ENCODE measurements at regions not wholly inside any gene's neighbourhood (a gene's known extent, or its start where the extent isn't known, plus 50 kb on each side); places are given as distances from the start of the nearest gene placed in this dataset.

DNA sequence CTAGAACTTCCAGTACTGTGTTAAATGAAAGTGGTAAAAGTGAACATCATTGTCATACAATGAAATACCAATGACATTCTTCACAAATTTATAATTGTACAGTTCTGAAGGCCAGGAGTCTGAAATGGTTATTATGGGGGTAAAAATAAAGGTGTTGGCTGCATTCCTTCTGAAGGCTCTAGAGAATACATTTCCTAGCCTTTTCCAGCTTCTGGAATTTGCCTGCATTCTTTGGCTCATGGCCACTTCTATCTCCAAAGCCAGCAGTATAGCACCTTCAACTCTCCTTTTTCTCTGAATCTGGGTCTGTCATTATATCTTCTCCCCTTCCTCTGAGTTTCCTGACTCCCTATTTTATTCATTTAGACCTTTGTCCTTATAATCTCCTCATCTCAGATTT lies 1232.7 kb upstream of the TENM4 start:
- no peak for DNase-seq (ENCODE audit: low spot score)

DNA sequence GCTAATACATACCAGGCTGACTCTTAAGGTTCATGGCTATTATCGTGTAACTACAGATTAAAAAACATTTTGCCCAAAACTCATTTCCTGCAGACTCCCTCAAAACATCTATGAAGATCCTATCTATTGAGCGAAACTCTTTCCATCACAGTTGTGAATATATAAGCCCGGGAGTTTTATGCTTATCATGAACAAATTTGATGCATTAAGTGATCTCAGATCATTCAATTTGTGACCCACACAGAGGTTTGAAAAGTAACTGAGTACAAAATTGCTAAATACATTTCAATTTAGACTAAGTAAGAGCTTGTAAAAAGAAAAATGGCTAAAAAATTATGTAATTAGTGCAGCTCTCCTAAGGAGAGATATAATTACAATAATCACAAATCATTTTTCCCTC lies 1228.8 kb upstream of the TENM4 start:
- DNase-seq (ENCODE audit: low spot score) = no peak

DNA sequence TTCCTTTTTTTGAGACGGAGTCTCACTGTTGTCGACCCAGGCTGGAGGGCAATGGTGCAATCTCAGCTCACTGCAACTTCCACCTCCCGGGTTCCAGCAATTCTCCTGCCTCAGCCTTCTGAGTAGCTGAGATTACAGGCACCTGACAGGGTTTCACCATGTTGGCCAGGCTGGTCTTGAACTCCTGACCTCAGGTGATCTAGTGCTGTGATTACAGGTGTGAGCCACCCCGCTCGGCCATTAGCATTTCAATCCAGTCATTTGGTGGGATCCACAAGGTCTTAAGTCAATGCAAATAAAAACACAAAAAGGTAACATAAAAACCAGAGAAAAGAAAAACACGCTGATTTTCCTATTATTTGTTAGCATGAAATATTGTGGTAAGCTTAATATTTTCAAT lies 1227.2 kb upstream of the TENM4 start:
- no peak for DNase-seq (ENCODE audit: low spot score)

DNA sequence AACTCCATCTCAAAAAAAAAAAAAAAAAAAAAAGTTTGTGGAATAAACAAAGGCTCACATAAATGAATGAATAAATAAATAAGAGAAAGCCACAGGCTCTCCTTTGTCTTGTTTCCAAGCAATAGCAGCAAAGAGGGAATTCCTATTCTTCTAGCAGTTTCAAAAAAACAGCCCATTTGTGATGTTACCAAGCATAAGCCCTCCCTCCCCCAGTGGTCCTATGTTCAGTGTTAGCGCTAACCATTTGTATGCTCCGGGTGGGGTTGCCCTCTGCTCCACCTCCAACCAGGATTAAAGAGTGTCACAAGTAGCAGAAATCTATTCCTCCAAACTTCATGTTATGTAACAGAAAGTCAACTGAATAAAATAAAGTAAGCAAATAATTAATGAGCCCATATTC lies 1215.0 kb upstream of the TENM4 start:
- no peak for DNase-seq (ENCODE audit: low spot score)

DNA sequence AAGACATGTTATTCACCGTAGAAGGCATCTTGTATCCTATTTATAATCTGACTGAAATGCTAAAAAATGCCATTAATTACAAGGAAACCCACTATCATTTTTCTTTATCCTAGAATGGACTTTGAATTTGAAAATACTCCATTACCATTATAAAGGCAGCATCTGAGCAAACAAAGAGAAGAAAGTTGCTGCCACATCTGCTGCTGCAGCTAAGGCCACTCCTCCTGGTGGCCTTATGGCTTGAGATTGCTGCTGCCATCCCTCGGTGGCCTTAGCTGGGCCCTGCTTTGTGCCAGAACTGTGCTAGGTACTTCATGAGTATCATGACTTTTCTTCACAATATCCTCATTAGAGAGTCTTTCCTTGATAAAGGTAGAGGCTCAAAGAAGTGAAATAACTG lies 1210.1 kb upstream of the TENM4 start:
- no peak for DNase-seq (ENCODE audit: low spot score)

DNA sequence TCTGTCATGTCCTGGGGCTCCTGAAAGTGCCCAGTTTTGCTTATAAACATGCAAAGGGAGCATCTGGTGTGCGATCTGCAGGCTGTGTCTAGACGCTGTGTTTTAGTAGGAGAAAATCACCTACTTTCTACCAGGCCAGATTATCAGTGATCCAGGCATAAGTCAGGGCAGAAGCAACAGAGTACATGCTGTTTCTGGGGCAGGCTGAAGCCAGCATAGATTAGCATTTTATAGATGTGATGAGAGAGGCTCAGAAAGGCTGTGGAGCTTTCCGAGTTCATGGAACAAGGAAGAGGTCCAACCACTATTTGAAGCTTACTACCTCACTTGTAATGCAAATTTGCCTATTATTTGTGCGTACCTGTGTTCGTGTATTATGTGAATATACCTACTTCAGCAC lies 1208.4 kb upstream of the TENM4 start:
- DNase-seq (ENCODE audit: low spot score) = no peak

DNA sequence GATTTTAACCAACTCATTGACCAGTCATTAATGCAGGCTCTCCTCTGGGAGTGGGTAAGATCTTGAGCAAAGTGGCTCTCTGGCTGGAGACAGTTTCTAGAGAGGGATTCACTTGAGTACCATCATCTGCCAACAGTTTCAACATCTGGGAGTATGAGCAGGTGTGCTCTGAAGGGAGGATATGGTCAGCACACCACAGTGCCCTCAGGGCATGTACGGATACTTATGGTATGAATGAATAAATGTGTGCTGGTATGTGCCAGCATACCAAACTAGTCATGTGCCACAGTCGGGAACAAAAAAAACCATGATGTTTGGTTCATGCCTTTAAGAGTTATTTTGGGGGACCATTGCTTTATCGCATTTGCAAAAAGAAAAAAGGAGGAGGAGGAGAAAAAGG lies 1197.5 kb upstream of the TENM4 start:
- DNase-seq (ENCODE audit: low spot score) = no peak

DNA sequence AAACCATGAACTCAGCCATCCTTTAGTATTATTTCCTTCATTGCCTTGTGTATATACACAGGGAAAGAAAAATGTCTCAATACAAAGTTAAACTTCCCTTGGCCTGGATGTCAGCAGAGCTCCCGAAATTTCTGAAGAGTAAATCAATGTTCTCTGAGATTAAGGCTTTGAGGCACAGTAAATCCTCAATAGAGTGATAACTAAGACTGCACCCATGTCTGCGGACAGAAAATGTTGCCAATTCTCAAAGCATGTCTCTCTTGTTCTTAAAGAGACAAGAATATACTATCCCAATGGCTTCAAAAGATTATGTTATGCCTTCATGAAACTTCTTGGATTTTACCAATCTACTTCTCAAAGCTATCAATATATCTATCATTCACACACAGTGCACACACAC lies 1196.7 kb upstream of the TENM4 start:
- no peak for DNase-seq (ENCODE audit: low spot score)

DNA sequence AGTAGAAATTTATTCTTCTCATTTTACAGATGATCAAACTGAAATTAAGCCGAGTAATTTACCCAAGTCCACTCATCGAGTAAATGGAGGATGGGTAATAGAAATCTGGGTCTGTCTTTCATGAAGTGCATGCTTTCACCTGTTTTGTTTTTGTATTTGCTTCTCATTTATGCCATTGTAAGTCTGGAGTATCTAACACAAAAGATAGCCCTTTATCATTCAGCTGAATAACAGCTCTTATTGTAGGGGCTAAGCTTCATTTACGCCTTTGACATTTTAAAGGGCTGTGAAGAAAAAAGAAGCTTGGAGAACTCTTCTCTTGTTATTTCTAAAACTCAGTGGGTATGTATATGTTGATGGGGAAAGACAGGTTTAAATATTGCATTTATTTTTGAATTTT lies 1196.2 kb upstream of the TENM4 start:
- DNase-seq (ENCODE audit: low spot score) = no peak

DNA sequence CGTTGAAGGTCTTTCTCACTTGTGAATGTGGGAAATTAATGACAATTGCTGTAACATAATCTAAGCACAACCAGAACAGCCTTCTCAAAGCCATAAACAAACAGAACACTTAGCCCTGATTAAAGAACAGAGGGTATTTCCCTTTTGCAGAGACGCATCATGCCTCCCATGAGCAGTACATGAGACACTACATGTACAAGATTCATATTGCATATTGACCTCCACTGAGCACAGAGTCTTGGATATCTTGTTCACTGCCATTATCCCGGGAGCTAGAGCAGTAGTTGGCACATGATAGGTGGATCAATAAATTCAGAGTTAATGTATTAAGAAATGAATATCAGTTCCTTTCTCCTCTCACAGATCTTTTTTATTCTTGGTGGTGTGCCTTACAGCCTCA lies 1194.3 kb upstream of the TENM4 start:
- no peak for DNase-seq (ENCODE audit: low spot score)

DNA sequence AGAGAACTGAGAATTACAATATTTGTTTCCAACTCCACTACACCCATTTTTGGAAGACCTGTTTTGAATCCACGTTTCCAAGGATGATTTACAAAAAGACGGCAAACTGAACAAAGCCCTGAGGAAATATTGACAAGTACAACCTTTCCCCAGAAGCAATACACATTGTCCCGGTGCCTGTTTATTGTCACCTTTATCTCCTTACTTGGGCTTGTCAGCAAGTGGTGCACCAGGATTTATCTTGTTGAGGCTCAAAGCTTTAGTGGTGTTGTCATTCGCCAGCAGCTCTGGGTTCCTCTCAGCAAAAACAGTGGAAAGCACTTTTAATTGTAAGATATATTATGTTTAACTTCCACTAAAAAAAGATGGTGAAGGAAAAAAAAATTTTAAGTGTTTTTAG lies 1191.9 kb upstream of the TENM4 start:
- DNase-seq (ENCODE audit: low spot score) = no peak

DNA sequence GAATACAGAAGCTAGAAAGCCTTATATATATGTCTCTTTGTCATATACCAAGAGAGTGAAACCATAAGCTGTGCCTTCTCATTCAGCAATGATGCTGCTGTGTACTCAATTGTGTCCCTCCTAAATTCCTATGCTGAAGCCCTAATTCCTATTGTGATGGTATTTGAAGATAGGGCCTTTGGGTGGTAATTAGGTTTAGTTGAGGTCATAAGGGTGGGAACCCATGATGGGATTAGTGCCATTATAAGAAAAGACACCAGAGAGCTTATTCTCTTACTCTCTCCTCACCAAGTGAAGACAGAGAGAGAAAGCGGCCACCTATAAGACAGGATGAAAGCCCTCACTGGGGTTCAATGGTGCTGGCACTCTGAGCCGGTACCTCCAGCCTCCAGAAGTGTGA lies 1191.3 kb upstream of the TENM4 start:
- no peak for DNase-seq (ENCODE audit: low spot score)

DNA sequence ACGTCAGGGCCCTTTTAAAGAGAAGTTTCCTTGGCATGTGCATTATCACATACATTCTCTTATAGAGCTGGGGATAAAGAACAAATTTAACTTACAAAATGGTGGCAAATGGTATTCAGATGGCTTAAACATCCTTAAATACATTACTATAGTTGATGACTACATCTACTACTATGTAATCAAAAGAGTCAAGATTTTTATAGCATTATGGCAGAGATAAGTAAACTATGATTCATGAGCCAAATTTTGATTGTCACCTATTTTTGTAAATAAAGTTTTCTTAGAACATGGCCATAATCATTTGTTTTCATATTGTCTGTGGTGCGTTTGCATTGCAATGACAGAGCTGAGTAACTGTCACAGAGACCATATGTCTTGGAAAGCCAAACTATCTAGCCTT lies 1188.6 kb upstream of the TENM4 start:
- no peak for DNase-seq (ENCODE audit: low spot score)

DNA sequence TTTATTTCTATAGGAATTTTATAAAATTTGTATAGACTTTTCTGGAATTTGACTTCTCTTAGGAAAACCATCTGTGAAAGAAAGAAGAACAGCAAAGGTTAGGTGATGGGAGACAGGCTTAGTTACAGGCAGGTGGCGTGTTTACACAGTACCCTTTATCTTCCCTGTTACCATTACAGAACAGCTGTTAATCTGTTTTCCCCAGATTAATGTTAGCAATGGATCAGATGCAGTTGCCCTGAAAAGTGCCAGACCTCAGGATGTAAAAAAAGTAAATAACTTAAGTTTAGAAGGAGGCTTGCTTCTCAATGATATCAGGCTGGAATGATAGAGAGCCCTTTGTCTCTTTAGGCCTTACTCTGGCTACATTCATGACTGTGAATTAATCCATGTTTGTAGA lies 1186.5 kb upstream of the TENM4 start:
- DNase-seq (ENCODE audit: low spot score) = no peak

DNA sequence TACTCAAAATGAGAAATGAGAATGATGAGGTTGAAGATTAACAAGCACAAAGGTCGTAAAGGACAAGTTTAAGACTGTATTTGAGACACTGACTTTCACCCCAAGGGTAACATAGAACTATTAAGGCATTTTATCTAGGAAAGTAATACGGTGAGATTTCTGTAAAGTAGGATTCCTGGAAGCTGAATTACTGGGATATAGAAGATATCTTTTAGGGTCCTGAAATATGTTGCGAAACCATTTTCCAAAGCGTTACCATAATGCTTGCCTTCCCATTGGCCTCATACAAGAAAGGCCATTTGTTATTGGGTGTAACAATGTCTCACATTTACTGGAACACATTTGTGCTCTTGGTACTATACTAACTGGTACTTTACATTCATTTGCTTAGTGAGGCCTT lies 1185.9 kb upstream of the TENM4 start:
- DNase-seq (ENCODE audit: low spot score) = no peak

DNA sequence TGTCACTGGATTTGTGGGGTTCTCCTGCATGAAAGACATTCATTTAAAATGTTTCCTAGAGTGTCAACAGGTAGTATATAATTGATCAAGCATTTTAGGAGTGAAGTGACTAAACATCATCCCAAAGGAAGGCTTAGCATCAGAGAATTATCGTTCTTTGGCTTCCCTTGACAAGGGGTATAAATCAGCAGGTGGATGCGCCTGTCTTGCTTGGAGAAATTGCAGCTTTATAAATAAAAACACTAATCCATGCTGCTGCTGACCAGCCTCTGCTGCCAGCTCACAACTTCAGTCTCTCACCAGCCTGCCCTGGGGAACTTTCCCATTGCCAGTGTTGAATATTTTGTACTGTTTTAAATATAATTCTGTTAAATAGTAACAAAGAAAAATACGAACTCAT lies 1184.7 kb upstream of the TENM4 start:
- no peak for DNase-seq (ENCODE audit: low spot score)

DNA sequence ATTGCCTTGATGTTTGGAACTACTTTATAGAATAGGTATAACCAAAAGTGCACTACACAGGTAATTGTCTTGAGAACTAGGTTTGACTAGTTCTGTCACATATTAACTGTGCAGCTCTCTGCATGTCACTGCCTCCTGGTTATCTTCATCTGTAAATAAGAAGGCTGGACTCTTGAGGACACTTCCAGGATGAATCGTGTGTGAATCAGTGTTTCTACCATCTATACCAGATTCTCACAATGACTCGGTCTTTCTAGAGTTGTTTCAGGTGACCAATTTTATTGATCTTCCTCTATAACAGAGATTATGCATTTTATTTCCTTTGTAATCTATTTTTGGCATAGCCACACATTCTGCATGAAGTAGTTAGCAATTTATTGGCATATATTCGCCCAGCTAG lies 1181.0 kb upstream of the TENM4 start:
- no peak for DNase-seq (ENCODE audit: low spot score)

DNA sequence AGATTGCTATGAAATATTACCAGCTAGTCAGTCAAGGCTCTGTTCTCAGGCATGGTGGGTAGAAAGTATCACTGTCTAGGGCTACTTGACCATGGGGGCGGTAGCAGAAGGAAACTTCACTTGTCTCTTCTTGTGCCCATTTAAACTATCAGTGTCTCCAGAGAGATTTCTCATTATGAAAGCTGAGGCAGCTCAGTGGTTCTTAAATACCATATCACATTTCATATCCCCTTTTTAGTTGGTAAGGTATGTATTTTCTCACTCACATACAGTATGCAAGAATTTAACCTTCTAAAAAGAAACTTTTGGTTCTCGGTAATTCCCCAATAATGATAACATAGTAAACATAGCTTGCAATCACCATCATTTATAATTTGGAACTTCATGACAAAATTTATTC lies 1180.0 kb upstream of the TENM4 start:
- DNase-seq (ENCODE audit: low spot score) = no peak

DNA sequence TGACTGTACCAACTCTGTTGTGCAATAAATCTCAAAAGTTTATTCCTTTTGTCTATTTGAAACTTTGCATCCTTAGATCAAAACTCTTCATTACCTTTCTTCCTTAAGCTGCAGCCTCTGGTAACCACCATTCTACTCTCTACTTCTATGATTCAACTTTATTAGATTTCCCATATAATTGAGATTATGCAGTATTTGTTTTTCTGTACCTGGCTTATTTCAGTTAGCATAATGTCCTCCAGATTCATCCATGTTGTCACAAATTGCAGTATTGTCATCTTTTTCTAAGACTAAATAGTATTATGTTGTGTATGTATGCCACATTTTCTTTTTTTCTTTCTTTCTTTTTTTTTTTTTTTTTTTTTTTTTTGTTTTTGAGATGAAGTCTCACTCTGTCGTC lies 1176.3 kb upstream of the TENM4 start:
- DNase-seq (ENCODE audit: low spot score) = no peak

DNA sequence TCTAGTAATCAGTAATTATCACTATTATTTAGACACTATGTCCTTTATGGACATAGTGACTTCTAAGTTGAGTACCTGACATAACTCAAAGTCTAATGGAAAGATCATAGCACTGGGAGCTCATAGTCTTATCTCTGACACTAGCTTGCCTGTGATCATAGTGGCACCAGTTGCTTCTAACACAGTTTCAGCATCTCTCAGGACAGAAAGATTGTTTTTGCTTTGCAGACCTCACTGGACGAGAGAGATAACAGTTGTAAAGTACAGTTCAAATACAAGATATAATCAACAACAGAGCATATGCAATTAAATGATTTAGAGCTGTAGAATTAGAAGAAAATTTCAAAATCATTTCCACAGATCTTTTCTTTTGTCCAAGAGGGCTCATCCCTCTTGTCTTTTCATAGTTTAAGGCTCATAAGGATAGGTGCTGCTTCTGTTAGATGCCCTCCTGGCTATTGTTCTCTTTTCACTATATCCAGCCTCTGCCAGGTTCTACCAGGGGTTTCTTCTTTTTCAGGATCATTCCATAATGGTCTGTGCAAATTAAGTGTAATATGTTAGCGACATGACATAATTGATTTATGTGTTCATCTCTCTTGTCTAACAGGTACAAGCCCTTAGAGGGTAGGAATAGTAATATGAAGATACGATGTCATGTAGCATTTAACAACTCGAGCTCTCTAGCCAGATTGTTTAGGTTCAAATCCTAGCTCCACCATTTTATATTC lies 1175.4 kb upstream of the TENM4 start:
- no peak for DNase-seq (ENCODE audit: low spot score)

DNA sequence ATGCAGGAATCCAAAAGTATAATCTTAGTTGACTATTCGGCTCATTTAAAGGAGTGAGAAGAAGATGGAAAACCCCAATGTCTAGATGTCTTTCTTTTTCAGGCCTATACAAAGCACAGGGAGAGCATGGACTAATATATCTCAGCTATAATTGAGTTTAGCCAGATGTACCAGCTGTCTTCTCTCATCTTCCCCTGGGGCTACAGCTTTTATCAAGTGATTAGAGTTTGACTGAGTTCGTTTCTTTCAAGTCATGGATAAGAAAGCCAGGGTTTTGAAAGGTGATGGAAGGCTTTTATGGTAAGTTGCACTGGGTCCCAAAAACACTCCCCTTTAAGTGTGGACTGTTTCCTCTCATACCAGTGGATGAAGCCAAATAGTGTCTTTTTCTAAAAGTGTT lies 1172.8 kb upstream of the TENM4 start:
- no peak for DNase-seq (ENCODE audit: low spot score)

DNA sequence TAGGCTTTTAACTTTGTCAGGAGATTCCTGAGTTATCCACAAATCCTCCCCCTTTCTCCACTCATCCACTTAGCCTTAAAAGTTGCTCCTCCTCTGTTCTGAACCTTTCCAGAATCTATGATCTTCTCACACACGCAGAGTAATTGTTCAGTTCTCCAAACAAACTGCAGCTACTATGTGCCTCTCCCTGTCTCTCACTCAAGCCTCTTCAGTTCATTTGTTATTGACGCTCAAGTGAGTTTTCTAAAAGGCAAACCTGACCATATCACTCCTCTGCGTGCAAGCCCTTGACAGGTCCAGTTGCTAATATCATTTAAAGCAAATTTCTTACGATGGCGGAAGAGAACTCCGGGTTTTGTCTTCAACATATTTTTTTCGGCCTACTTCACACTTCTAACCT lies 1169.7 kb upstream of the TENM4 start:
- DNase-seq (ENCODE audit: low spot score) = no peak

DNA sequence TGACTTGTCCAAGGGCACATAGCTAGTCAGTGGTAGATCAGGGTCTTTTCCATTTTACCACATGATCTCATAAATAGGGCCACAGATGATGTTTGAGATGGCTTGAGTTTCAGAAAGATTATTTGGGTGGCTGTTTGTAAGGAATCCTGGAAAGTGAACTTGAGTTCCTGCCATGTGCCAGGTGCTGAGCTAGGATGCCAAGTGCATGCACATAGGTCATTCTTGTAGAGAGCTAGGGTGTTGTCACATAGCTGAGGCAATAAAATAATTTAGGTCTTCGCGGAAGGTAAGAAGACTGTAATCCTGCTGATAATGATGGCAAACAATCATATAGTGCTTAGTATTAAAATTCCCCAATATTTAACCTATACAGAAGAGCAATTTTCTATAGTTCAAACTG lies 1162.6 kb upstream of the TENM4 start:
- DNase-seq (ENCODE audit: low spot score) = no peak

DNA sequence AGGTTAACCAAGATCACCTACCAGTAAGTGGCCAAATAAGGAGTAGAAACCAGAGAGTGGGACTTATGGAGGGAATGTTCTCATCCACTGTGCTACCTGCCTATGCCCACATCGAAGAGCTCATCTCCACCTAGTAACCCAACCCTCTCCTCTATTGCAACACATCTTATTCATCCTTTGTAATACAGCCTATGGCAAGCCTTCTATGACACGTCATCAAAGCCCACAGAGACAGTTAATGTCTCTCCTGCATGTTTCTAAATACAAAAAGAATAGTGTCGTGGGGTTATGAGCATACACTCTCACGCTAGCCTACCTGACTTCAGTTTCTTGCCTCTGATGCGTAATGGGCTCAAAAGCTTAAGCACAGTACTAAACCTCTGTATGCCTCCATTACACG lies 1158.1 kb upstream of the TENM4 start:
- DNase-seq (ENCODE audit: low spot score) = no peak

DNA sequence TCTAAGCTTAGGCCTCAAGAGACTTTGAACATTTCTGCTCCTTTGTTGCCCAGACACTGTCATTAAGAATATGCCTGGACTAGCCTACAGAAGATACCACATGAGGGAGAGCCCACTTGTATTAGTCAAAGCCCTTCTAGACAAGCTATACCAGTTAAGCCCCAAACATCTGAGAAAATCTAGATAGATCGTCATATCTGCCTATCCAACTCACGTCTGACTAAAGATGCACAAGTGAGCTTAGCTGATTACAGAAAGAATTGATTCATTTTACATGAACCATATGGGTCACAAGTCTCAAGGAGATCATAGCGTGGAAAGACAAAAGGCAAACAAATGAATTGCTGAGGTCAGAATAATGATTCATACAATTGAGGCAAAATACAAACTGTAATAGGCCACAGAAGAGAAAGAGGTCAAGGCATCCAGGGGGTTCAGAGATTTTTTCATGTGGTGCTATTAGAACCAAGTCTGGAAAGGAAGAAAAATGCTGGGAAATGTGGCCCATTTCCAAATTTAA lies 1155.5 kb upstream of the TENM4 start:
- DNase-seq (ENCODE audit: low spot score) = no peak

Data from putamen (tissue), 1 donor.